ENCODE measurements at regions not wholly inside any gene's neighbourhood (a gene's known extent, or its start where the extent isn't known, plus 50 kb on each side); places are given as distances from the start of the nearest gene placed in this dataset.

GRCh38 chr16:17524656-17525055 is 53.9 kb upstream of the XYLT1 start:
- TF ChIP-seq CTCF (IDR thresholded peaks at IDR 0.05) (no peak), POLR2A (IDR thresholded peaks at IDR 0.05) (no peak)
